Breast epithelium (tissue), 3 donors: ENCODE measurements at regions not wholly inside any gene's neighbourhood (a gene's known extent, or its start where the extent isn't known, plus 50 kb on each side); places are given as distances from the start of the nearest gene placed in this dataset.

Experiments used
- POLR2A ChIP-seq: fragments of 450-650 bp; IDR thresholded peaks from one replicate; pipeline ENCODE4 v1.6.1; 2016; ENCODE audit warnings: antibody characterized with exemption, mild to moderate bottlenecking, moderate library complexity
- POLR2AphosphoS5 ChIP-seq, 3 donors: sonication (generic); formaldehyde crosslinking; IDR thresholded peaks; one replicate each; pipeline ENCODE4 v1.6.1; 2017; ENCODE audit warnings: antibody characterized with exemption in 3 of 3

DNA sequence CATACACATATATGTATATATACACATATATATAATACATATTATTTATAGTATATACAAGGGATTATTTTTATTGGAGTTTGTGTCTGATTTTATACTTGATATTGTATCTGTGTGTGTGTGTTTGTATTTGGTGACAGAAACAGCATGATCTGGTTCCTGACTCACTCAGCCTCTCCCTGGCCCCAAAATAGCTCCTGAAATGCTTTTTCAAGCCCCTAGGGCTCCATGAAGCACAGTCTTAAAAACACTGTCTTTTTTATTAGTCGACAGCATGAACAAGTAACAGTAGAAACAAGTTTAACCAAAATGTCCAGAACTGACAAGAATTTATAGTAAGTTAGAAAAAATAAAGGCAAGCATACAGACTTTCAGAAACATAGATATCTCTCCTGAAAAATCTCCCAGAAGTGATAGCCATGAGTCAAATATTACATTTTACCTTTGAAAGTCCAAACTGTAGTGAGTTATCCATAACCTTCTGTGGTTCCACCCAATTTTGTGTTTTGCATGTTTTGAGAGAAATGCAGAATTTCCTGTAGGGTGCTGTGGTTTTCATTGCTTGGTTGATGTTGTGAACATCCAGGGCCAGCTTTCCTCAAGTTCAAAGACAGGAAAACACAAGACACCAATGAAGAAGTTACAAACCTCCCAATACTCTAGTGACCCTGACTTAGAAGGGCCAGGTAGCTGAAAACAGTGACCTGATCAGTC, 98.5 kb upstream of the CCDC80 start:
- TF ChIP-seq POLR2AphosphoS5 (IDR thresholded peaks at IDR 0.05), result no peak
- no peak for TF ChIP-seq POLR2A
